H1 (cell line): ENCODE measurements at regions not wholly inside any gene's neighbourhood (a gene's known extent, or its start where the extent isn't known, plus 50 kb on each side); places are given as distances from the start of the nearest gene placed in this dataset.

Experiments used
- ATF2 ChIP-seq: IDR thresholded peaks from 2 replicates; pipeline ENCODE4 v1.6.1; 2012; ENCODE audit warnings: low read length, inconsistent platforms
- GTF2F1 ChIP-seq: IDR thresholded peaks from 2 replicates; pipeline ENCODE4 v1.6.1; 2012; ENCODE audit warnings: low read depth, low read length, improper control_type of control experiment, borderline replicate concordance

- TF ChIP-seq ATF2: peak; percentile 78; the same call in 1 of the 2 replicates
- no peak for TF ChIP-seq GTF2F1
- TF ChIP-seq, all 59 proteins: peak for 6
Observed at GRCh38 chr17:34171245-34171818, 83.8 kb upstream of the CCL2 start (continued).
